Heart left ventricle (tissue), 13 donors: ENCODE measurements at regions not wholly inside any gene's neighbourhood (a gene's known extent, or its start where the extent isn't known, plus 50 kb on each side); places are given as distances from the start of the nearest gene placed in this dataset.
A peak's percentile ranks its signal among the peaks of the same experiment; 100 is the strongest.

ENCODE experiments used
- CTCF ChIP-seq, 12 donors: fragments of 200-600 bp; sonication (generic) in 4 of 12; IDR thresholded peaks; one replicate each; pipeline versions ENCODE4 v1.5.0 to v1.8.0; 2018 to 2022; ENCODE audit warnings: antibody characterized with exemption in 12 of 12, mild to moderate bottlenecking in 5 of 12
- POLR2A ChIP-seq, 2 donors: fragments of 450-650 bp; IDR thresholded peaks; one replicate each; pipeline ENCODE4 v1.6.1; 2017; ENCODE audit warnings: antibody characterized with exemption in 2 of 2, mild to moderate bottlenecking in 2 of 2, moderate library complexity in 2 of 2
- donor health status: ischemic (EF 13 %, LVEDD 7.1; RV severe dilation, severe dysfunction).
- donor health status: DM: no; HTN: yes; CAD: no.
- donor health status: DM: no; HTN: no; CAD: no.
- donor health status: ischemic (EF 25% LVEDD 6.9; RV normal size, moderate dysfunction).
- donor health status: ischemic (EF 25% LVEDD 5.7; RV mildly dilated, moderate dysfunction).
- donor health status: ischemic (EF 35%, LVEDD 5.7; RV mildly dilated, moderate dysfunction).
- donor health status: nonischemic (EF 11% LVEDD 7.7; RV severe dilation, severe dysfunction).
- donor health status: DM: yes; HTN: yes; CAD: no.
- donor health status: PGD.
- donor health status: ischemic (EF 29% LVEDD 5.4; RV normal size, mild dysfunction).
- donor health status: nonischemic (EF 23%, LVEDD 6.1; RV moderate dilation, normal function).

- no peak for TF ChIP-seq POLR2A (IDR thresholded peaks at IDR 0.05)
- peak; percentile 54 to 88 (median 76) for TF ChIP-seq CTCF (IDR thresholded peaks at IDR 0.05)
Measured at GRCh38 chr7:38107486-38107893, 70.6 kb upstream of the STARD3NL start.
